Loucy (cell line): ENCODE measurements at regions not wholly inside any gene's neighbourhood (a gene's known extent, or its start where the extent isn't known, plus 50 kb on each side); places are given as distances from the start of the nearest gene placed in this dataset.

Source experiments
- H2AFZ ChIP-seq: fragments of 200-600 bp; sonication (generic); 2 replicates; pipeline ENCODE4 v1.6.0; 2016; ENCODE audit warnings: antibody characterized with exemption, mild to moderate bottlenecking, low read length, moderate library complexity
- H3F3A ChIP-seq: fragments of 200-600 bp; 2 replicates; pipeline ENCODE4 v1.6.0; 2016; ENCODE audit warnings: antibody characterized with exemption, low read depth, mild to moderate bottlenecking
- H3K27me3 ChIP-seq: fragments of 200-600 bp; sonication (generic); 2 replicates; pipeline ENCODE4 v1.6.1; 2014; ENCODE audit warnings: low read length, mild to moderate bottlenecking; ENCODE audit not compliant: insufficient read depth, poor library complexity, severe bottlenecking
- H3K36me3 ChIP-seq: fragments of 200-600 bp; sonication (generic); 2 replicates; pipeline ENCODE4 v1.6.1; 2016; ENCODE audit warnings: low read length; ENCODE audit not compliant: insufficient read depth
- H3K4me1 ChIP-seq: fragments of 200-600 bp; sonication (generic); 2 replicates; pipeline ENCODE4 v1.5.1; 2014; ENCODE audit warnings: low read length, mild to moderate bottlenecking; ENCODE audit not compliant: insufficient read depth, poor library complexity, severe bottlenecking
- H3K4me2 ChIP-seq: fragments of 200-600 bp; sonication (generic); 2 replicates; pipeline ENCODE4 v1.6.0; 2014; ENCODE audit warnings: antibody characterized with exemption, low read length, low read depth, mild to moderate bottlenecking; ENCODE audit not compliant: poor library complexity, severe bottlenecking
- H3K4me3 ChIP-seq: fragments of 200-600 bp; sonication (generic); 2 replicates; pipeline ENCODE4 v1.5.1; 2014; ENCODE audit warnings: low read length, mild to moderate bottlenecking, mixed read lengths; ENCODE audit not compliant: poor library complexity, severe bottlenecking
- H3K79me2 ChIP-seq: fragments of 200-600 bp; sonication (generic); 2 replicates; pipeline ENCODE4 v1.6.1; 2014; ENCODE audit warnings: low read length; ENCODE audit not compliant: insufficient read depth
- H3K9ac ChIP-seq: fragments of 200-600 bp; sonication (generic); 2 replicates; pipeline ENCODE4 v1.6.0; 2014; ENCODE audit warnings: mild to moderate bottlenecking, low read depth, low read length, moderate library complexity; ENCODE audit not compliant: poor library complexity, severe bottlenecking
- H3K9me2 ChIP-seq: fragments of 200-600 bp; sonication (generic); replicated peaks from 2 replicates; pipeline ENCODE4 v1.6.1; 2016; ENCODE audit warnings: low read depth, low read length, mixed read lengths
- H3K9me3 ChIP-seq: fragments of 200-600 bp; sonication (generic); 2 replicates; pipeline ENCODE4 v1.6.1; 2014; ENCODE audit warnings: mild to moderate bottlenecking, antibody characterized with exemption, low read length, low read depth; ENCODE audit not compliant: insufficient read depth
- H4K20me1 ChIP-seq: fragments of 200-600 bp; sonication (generic); 2 replicates; pipeline ENCODE4 v1.6.0; 2014; ENCODE audit warnings: antibody characterized with exemption, low read length, mild to moderate bottlenecking; ENCODE audit not compliant: insufficient read depth, poor library complexity, severe bottlenecking
- EZH2phosphoT487 ChIP-seq: fragments of 200-600 bp; IDR thresholded peaks from 2 replicates; pipeline ENCODE4 v1.6.1; 2018; ENCODE audit warnings: antibody characterized with exemption, mild to moderate bottlenecking, moderate library complexity, borderline replicate concordance
- TF ChIP-seq, protein P1 (sequence below): fragments of 200-600 bp; sonication (generic); conservative IDR thresholded peaks from 2 replicates; pipeline ENCODE4 v1.5.1; 2014; ENCODE audit warnings: mild to moderate bottlenecking, antibody characterized with exemption, low read length

GRCh38 chr2:235112365-235112764 lies 160.5 kb downstream of the SH3BP4 start:
- H3K4me1 ChIP-seq: no peaks in the 10 kb centered on the region
- TF ChIP-seq EZH2phosphoT487: no peak
- TF ChIP-seq, protein P1, sequence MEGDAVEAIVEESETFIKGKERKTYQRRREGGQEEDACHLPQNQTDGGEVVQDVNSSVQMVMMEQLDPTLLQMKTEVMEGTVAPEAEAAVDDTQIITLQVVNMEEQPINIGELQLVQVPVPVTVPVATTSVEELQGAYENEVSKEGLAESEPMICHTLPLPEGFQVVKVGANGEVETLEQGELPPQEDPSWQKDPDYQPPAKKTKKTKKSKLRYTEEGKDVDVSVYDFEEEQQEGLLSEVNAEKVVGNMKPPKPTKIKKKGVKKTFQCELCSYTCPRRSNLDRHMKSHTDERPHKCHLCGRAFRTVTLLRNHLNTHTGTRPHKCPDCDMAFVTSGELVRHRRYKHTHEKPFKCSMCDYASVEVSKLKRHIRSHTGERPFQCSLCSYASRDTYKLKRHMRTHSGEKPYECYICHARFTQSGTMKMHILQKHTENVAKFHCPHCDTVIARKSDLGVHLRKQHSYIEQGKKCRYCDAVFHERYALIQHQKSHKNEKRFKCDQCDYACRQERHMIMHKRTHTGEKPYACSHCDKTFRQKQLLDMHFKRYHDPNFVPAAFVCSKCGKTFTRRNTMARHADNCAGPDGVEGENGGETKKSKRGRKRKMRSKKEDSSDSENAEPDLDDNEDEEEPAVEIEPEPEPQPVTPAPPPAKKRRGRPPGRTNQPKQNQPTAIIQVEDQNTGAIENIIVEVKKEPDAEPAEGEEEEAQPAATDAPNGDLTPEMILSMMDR: no peak

GRCh38 chr2:235113854-235114253 lies 162.0 kb downstream of the SH3BP4 start:
- H3K4me1 ChIP-seq: no peaks in the 10 kb centered on the region
- no peaks in the 10 kb centered on the region for H4K20me1 ChIP-seq
- H2AFZ ChIP-seq: no peak overlapping the region
- no peak overlapping the region for H3K9ac ChIP-seq
- TF ChIP-seq, protein P1: no peak
- TF ChIP-seq EZH2phosphoT487: no peak
- H3K4me3 ChIP-seq: no peak overlapping the region
- H3K9me2 ChIP-seq: no peaks in the 10 kb centered on the region
- no peaks in the 10 kb centered on the region for H3K9me3 ChIP-seq
- no peaks in the 10 kb centered on the region for H3K27me3 ChIP-seq
- no peaks in the 10 kb centered on the region for H3K36me3 ChIP-seq
- no peak overlapping the region for H3K4me2 ChIP-seq
- H3K79me2 ChIP-seq: no peaks in the 10 kb centered on the region
- H3F3A ChIP-seq: no peaks in the 10 kb centered on the region

More at GRCh38 chr2:235112365-235112764, 160.5 kb downstream of the SH3BP4 start:
- H3K79me2 ChIP-seq: no peaks in the 10 kb centered on the region
- no peaks in the 10 kb centered on the region for H3F3A ChIP-seq
- no peak overlapping the region for H3K4me2 ChIP-seq
- no peaks in the 10 kb centered on the region for H3K9me3 ChIP-seq
- H2AFZ ChIP-seq: no peak overlapping the region
- H3K4me3 ChIP-seq: no peak overlapping the region
- H3K27me3 ChIP-seq: no peaks in the 10 kb centered on the region
- no peaks in the 10 kb centered on the region for H3K9me2 ChIP-seq
- no peaks in the 10 kb centered on the region for H3K36me3 ChIP-seq
- H4K20me1 ChIP-seq: no peaks in the 10 kb centered on the region
- H3K9ac ChIP-seq: no peak overlapping the region

GRCh38 chr2:235114286-235114685 lies 162.5 kb downstream of the SH3BP4 start:
- Histone ChIP-seq H3K9me2 (no peaks in the 10 kb centered on the region), H3K9me3 (no peaks in the 10 kb centered on the region), H3K27me3 (no peaks in the 10 kb centered on the region), H4K20me1 (no peaks in the 10 kb centered on the region), H3K4me2 (no peak overlapping the region), H3K4me1 (no peaks in the 10 kb centered on the region), H3K36me3 (no peaks in the 10 kb centered on the region), H3K9ac (no peak overlapping the region), H3K79me2 (no peaks in the 10 kb centered on the region), H3F3A (no peaks in the 10 kb centered on the region), H2AFZ (no peak overlapping the region), H3K4me3 (no peak overlapping the region)
- TF ChIP-seq, protein P1: no peak
- no peak for TF ChIP-seq EZH2phosphoT487
